ENCODE measurements at regions not wholly inside any gene's neighbourhood (a gene's known extent, or its start where the extent isn't known, plus 50 kb on each side); places are given as distances from the start of the nearest gene placed in this dataset.
"Not testable (repeated sequence)": the region's sequence is repeated elsewhere in the genome, so short reads cannot be mapped to it uniquely, and the experiment has no call there.

DNA sequence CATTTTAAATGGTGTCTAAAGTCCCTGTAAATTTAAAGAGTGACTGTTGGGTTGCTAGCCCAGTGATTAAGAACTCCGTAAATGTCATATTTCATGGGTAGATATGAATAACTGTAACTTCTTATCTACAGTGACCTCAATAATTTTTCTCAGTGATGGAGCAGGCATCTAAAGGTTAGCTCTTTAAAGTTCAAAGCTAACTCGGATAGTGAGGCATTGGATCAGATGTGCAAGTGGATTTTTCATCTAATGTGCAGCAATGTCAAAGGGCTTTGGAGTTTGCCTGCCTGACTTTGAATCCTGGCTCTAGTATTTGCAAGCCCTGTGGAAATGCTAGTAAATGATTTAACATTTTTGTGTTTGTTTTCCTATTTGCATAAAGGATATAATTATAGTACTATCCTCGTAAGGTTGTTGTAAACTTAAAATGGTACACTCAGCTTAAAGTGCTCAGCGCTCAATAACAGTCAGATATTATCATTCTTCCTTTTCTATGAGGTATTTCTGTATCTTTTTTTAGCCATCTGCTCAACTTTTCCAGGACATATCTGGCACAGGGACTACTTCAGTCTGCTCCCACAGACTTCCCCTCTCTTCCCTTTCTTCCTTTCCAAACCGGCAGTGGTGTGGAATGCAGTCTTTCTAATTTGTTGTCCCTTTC is 163.7 kb upstream of the ELL2 start:
- DNase-seq = no peak

DNA sequence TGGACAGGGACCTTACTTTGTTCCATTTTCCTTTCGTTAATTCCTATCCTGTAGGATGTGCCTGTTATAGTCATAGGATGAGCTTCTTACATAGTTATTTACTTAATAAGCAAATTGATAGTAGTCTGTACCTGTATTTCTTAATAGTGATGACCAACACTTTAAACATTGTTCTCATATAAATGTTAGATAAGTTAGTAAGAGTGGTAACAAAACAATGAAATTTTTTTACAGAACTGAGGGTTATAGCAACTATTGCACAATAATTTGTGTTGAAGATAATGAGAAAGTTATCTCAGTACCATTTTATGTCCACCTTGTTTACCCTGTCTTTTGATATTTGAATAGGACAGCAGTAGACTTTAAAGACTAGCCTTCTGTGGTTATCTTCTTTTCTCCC is 162.9 kb upstream of the ELL2 start:
- no peak for DNase-seq

DNA sequence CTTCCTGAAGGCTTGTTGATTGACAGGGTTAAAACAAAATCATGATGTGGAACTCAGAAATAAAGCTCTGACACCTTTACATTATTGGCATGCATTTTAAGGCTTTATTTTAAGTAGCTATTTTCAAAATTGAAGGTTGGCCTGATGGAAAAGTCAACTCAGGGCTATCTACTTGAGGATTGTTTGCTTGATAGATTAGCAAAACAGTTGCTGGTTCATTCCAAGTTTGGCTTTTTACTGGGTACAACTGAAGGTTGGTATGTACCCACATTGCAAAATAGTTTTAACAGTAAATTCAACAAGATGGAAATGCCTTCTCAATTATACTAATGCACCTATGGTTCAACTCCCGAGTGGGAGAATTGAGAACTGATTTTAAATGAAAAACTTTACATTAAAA is 161.8 kb upstream of the ELL2 start:
- no peak for DNase-seq

DNA sequence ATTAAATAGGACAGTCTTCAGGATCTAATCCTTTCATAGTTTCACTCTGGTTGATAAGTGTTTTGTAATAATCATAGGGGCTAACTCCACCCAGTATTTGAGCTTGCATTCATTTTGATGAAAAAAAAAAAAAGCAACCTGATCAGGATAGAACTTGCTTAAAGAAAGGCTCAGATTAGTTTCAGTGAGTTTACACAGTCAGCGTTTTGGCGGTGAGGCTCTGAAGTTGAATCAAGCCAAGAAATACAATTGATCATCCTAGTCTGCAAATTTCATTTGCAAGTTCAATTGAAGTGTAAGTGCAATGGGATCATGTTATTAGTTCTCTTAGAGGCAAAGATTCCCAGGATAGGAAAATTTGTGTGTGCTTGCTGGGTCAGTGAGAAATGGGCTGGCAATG is 159.7 kb upstream of the ELL2 start:
- no peak for DNase-seq

DNA sequence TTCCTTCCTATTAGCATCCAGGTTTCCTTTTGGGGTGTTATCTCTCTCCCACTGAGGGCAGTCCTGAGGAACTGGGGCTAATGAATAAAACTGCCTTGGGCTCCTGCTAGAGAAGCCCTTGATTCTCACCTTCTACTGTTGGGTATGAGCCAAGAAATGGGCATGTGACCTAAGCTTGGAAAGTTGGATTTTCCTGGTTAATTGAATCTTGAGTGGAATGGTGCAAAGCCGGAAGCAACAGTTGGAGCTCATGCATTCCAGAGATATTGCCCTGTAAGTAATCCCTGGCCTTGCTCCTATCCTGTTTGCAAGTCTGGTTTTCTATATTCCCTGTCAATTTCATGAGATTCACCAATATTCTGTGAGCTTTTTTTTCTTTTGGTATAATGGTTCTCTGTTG is 158.5 kb upstream of the ELL2 start:
- DNase-seq = no peak

DNA sequence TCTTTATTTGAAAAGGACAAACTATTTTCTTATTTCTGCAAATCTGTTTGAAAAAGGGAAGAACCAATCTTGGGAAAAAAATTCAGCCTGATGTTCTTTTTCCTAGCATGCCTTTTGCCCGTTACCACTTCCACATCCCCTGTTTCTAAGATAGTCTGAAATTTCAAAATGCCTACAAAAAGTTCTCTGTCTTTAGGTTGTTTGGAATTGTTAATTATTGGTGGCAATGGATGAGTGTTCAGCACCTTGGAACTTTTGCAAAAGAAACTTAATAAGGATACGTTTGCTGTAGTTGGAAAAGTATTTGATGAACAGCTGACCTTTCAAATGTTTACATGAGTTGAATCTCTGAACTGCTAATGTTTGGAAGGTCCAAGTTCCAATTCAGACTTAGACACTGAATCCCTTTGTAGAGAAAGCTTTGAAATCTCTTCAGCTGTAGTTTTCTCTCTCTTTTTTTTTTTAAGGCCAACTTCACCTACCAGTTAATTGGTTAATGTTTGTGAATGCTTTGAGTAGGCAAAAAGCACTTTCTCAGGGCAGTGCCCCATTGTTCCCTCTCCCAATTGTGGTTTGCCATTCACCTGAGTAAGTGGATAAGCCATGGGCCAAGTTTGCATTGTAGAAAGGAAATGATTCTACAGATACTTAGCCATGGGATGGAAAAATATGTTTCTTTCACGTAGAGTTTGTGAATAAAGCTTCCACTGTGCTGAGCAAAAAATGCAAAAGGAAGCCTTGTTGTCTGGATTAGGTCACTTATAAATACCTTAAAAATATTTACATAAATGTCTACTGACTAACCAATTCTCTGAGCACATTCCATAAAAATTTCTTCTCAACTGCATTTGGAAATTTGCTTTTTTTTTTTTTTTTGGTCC is 156.4 kb upstream of the ELL2 start:
- no peak for DNase-seq

DNA sequence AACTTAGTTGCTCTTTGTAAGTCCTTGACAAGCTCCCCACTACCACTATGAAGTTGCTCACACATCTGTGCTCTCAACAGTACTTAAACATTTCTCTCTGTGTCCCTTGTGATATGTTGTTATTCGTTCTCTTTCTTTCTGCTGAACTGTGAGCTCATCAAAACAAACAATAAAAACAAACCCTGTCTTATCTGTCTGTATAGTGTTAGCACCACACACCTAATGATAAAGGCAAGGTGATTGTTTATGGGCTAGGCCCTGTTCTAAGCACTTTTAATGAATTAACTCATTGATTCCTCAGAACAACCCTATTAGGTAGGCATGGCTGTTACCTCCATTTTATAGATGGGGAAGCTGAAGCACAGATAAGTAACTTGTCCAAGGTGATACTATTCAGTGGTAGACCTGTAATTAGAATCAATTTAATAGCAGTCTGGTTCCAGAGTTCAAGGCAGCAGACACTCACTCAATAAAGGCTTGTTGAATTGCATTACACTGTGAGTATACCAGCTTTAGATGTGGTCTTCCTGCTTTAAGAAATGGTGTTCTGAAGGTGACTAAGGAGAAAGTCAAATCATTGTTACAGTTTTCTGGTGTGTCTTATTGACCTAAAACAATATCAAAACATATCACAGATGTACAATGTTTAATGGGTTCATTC is 153.6 kb upstream of the ELL2 start:
- no peak for DNase-seq

DNA sequence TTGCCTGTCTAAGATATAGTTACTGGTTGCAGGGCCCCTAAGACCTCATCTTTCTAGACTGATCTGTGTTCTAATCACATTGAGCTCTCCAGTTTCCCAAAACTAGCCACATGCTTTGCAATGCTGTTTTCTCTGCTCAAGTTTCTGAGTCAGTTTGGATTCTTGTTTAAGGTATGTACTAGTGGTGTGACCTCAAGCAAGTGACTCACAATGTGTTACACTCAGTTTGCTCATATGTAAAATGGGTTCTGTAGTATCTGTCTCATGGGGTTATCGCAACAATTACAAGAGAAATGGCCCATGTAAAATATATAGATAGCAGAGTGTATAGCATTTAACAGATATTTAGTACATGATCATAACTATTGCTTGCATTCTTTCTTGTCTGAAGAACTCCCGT is 153.1 kb upstream of the ELL2 start:
- no peak for DNase-seq

DNA sequence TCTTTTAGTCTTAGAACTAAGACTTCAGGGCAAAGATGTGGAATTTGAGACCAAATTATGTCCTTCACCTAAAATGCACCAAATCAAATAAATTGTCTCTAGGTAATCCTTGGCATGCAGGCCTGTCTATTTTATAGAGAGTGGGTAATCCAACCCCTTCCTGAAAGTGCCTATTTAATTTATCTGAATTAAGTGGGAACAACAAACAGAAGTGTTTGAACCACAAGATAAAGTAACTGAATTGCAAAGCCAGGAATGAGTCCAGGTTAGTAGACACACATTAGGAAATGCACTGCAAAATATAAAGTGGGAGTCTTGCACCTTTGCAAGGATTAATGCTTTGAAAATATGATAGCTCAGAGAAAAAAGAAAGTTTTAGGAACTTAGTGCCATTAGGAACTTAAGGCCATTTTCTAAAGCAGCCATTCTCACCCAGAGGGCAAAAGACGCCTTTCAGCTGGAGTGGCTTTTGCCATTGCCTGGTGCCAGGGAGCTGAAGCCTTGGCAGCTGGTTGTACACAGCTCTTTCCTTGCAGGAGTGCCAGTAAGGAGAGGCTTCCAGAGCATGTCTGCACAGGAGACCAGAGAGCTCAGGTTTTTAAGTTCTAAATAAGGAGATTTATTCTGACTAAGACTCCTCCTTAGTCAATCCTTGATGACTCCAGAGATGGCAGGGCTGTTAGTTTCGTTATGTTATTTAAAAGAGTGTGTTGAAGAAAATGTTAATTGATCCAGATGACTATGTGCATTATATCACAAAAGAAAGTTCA is 151.7 kb upstream of the ELL2 start:
- no peak for DNase-seq

DNA sequence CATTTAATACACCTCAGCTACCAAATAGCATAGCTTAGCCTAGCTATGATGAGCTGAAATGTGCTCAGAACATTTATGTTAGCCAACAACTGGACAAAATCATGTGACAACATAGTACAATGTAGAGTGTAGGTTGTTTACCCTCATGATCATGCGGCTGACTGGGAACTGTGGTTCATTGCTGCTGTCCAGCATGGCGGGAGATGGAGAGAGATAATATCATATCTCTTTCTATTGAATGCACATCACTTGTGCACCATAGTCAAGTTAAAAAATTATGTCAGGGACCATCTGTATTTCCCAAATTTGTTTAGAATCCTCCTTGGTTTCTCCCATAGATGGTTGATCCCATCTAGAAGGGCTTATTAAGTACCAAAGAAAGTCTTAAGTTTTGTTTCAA is 151.1 kb upstream of the ELL2 start:
- no peak for DNase-seq

DNA sequence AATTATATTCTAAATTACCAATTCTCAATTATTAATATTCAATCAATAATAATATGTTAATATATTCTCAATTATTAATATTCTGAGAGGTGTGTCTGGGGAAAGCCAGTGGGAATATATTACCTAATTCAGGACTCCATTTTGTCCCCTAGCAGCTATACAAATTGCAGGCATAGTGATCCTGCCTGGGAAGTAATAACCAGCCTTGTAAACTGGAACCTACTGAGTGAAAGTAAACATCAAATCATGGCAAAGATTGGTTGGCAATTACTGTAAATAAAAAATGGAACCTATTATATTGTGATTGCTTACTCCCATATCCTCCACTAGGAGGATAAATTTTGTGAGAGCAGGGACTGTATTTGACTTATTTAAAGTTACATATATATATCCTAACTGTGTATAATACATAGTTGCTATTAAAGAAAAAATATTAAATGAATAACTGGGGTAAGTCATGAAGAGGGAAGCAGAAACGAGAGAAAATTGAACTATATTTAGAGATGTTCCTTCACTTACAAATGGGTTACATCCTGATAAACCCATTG is 150.5 kb upstream of the ELL2 start:
- no peak for DNase-seq

DNA sequence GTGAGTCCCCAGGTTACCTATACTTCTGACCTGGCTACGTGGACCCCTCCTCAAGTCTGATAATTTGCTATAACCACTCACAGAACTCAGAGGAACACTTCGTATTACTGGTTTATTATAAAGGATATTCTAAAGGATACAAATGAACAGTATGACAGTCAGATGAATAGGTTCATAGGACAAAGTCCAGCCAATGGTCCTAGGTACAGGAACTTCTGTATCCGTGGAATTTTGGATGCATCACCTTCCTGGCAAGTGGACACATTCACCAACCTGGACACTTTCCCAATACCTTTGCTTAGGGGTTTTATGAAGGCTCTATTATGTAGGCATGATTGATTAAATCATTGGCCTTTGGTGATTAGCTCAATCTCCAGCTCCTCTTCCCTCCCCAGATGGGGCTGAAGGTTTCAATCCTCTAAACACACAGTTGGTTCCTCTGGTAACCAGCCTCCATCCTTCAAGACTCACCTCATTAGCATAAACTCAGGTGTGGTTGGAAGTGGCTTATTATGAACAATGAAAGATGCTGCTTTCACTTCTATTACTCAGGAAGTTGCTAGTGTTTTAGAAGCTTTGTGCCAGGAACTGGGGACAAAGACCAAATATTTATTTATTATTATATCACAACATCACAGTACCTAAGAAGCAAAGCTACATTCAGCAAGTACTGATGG is 149.6 kb upstream of the ELL2 start:
- no peak for DNase-seq

DNA sequence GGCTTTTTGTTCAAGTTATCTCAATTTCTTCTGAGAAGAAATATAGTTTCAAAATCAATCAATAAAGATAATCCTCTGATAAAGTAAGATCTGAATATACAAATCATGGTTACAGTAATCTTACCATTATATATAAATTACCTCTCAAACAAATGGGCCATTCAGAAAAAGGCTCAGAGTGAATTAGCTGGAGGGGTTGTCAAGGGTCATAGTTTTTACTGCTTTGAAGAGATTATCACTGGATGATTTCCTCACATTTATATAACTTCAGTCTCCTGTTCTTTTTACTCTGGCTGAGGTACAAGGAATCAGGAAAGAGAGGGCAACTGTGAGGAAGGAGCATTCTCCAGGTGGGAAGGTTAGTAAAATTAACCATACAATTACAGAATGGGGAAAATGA is 148.6 kb upstream of the ELL2 start:
- no peak for DNase-seq

DNA sequence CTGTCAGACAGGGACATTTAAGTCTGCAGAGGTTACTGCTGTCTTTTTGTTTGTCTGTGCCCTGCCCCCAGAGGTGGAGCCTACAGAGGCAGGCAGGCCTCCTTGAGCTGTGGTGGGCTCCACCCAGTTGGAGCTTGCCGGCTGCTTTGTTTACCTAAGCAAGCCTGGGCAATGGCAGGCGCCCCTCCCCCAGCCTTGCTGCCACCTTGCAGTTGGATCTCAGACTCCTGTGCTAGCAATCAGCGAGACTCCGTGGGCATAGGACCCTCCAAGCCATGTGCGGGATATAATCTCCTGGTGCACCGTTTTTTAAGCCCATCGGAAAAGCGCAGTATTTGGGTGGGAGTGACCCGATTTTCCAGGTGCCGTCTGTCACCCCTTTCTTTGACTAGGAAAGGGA is 147.0 kb upstream of the ELL2 start:
- DNase-seq = not testable (repeated sequence)

DNA sequence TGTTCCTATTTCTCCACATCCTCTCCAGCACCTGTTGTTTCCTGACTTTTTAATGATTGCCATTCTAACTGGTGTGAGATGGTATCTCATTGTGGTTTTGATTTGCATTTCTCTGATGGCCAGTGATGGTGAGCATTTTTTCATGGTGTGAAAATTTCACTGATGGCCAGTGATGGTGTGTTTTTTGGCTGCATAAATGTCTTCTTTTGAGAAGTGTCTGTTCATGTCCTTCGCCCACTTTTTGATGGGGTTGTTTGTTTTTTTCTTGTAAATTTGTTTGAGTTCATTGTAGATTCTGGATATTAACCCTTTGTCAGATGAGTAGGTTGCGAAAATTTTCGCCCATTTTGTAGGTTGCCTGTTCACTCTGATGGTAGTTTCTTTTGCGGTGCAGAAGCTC is 142.2 kb upstream of the ELL2 start:
- DNase-seq = not testable (repeated sequence)

DNA sequence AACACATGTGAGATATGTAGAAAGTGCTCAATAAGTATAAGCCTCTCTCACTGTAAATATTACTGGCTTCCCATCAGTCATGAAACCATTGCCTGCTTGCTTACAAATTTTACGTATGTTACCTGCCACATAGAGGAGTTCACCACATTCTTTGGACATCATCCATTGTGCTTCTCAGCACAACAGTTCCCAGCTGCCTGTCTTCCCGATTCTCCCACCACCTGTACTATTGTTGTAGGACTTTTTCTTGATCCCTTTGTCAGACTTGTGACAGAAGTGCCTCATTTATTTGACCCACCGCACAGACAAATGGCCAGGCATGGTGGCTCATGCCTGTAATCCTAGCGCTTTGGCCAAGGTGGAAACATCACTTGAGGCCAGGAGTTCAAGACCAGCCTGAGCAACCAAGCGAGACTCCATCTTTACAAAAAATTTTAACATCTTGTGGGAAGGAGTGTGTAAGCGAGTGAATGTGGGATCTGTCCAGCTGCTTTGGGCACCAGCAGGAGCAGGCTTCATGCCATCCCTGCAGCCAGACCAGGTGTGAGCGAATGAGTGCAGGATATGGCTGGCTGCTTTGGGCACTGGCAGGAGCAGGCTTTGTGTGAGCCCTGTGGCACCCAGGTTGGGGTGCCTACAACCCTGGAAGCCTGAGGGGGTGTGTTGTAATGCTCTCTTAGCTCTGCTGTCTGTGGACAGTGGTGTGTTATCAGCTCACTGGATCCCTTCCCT is 139.9 kb upstream of the ELL2 start:
- no peak for DNase-seq

DNA sequence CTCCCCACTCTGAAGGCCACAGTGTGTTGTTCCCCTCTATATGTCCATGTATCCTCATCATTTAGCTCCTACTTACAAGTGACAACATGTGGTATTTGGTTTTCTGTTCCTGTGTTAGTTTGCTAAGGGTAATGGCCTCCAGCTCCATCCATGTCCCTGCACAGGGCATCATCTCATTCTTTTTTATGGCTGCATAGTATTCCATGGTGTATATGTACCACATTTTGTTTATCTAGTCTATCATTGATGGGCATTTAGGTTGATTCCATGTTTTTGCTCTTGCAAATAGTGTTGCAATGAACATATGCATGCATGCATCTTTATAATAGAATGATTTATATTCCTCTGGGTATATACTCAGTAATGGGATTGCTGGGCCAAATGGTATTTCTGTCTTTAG is 135.8 kb upstream of the ELL2 start:
- DNase-seq = not testable (repeated sequence)

DNA sequence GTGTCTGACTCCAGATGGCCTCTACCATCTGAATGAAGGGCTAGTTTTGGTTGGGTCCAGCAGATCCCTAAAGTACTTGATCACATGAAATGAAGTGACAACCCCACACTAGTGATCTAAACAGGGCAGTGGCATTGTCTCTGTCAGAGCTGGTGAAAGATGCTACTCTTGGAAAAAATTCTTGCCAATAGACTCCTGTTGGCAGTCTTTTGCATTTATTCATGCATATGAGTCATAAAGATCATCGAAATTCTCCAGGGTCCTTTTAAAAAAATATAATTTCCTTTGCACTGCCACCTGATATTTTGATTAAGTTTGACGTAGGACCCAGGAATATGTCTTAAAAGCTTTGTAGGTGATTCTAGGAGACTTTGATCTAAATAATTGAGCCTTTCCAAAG is 135.1 kb upstream of the ELL2 start:
- DNase-seq = no peak

DNA sequence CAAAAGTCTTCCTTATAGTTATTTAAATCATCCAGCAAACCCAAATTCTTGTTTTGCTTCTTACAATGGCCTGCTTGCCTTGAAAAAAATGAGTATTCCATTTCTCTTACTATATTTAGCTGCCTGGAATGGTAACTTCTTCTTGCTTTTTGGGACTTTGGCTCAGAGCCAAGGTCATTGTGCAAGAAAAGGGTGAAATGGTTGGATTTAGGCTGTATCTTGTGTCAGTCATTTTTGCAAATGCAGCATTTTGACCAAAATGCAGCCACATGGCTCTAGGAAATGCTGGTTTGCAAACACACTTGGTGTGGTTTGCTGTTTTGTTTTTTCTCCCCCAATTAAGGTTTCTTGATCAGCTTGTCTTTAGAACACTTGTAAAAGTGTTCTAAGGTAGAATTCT is 133.3 kb upstream of the ELL2 start:
- DNase-seq = no peak

DNA sequence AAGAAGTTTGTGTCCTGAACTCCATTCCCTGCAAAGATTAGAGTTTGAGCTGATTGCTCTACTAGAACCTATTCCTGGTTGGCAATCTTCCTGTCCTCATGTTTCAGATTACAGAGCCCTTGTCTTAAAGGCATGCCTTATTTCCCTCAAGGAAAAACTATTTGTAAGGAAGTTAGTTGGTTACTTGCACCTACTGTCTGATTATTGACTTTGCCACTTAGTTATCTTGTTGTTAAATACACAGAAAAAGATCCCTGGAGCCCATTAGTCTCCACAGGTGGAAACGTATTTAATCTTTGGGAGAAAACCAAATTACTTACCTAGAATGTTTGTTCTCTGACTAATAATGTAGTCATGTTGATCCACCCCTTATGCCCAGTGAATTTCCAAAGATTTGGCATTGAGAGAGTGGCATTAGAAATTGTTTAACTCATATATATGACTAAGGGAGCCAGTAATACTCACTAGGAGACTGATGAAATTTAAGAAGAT is 132.3 kb upstream of the ELL2 start:
- no peak for DNase-seq

DNA sequence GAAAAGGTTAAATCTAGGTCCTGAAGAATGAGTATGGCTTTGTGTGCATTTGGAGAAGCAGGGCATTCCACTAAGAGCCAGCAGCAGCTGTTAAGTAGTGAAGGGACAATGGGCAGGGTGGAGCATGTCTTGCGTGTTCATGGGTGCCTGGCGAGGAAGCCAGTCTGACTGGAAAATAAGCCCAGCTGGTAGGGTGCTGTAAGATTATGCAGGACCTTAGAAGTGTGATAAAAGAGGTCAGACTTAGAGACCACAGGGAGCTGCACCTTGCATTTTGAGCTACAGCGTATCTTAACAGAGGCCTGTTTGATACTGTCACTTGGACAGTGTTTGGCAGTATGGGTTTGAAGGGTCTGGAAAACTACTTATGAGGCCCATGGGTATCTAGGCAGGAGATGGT is 131.7 kb upstream of the ELL2 start:
- no peak for DNase-seq

DNA sequence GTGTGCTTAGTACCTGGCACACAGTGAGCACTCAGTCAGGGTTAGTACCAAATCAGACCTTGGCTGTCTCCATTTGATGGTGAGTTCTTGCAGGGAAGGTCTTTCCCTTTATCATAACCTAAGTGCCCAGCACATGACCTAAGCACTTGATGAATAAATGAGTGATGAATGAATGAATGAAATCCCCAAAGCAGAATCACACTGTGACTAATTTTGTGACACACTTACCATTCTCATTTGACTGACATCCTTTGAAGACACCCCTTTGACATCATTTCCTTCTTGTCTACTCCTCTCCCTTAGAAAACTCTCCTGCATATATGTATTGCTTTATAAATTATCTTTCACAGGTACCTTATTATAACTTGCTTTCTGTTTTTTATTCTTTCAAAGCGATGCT is 130.2 kb upstream of the ELL2 start:
- no peak for DNase-seq

All from stimulated activated naive CD4-positive, alpha-beta T cell (primary cell).